GM12891 (cell line): ENCODE measurements at regions not wholly inside any gene's neighbourhood (a gene's known extent, or its start where the extent isn't known, plus 50 kb on each side); places are given as distances from the start of the nearest gene placed in this dataset.

Experiments
- POLR2A ChIP-seq: IDR thresholded peaks from 2 replicates; pipeline ENCODE4 v1.6.1; 2011; ENCODE audit warnings: low read depth, low read length, control low read depth
- POLR2AphosphoS5 ChIP-seq: IDR thresholded peaks from 2 replicates; pipeline ENCODE4 v1.6.1; 2011; ENCODE audit warnings: low read depth, low read length, control low read depth

- TF ChIP-seq POLR2AphosphoS5 (no peak), POLR2A (no peak)
Measured at GRCh38 chr4:24330573-24330972, 253.8 kb downstream of the DHX15 start.
